Cerebellar cortex (tissue), 1 donor: ENCODE measurements at regions not wholly inside any gene's neighbourhood (a gene's known extent, or its start where the extent isn't known, plus 50 kb on each side); places are given as distances from the start of the nearest gene placed in this dataset.

ENCODE experiments used
- DNase-seq: peaks from one replicate; pipeline ENCODE4 v3.0.0-alpha.2; 2015; ENCODE audit warnings: low spot score

DNA sequence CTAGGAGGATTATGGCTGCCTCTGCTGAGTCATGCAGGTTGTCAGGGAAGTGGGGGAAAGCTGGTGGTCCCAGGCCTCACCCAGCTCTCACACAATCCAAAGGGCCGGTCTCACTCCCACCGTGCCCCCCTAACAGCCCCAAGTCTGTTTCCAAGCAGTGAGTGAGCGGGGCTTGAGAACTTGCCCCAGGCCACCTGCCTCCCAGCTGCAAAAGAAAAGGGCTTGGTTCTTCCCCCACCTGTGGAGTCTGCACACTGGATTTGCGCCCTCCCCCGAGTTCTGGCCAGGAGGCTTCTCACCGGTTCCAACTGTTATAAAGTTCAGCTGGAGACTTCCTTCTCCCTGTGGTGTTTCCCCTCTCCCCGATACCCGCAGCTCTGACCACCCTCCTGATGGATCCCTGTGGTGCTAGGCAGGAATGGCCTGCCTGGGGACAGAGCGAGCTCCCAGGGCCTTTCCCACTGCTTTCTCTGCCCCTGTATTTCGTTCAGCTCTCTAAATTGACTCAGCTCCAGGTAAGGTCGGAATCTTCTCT, 222.3 kb downstream of the BARHL2 start:
- no peak for DNase-seq

DNA sequence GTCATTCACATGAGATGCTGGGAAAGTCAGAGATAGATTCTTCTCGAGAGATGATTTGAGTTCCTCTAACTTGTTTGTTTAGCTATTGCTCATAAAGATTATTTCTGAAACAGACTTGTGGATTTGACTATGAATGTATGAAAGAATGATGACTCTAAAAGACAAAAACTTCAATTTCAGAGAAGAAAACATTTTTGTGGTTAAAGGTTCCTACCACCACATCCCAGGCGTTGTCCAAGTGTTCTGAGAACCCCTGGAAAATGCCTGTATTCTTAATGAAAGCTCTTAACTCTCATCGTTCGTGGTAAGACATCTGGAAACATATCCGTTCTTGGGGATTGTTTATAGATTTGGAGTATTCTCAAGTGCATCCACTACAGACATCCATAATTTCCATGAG, 228.7 kb downstream of the BARHL2 start:
- DNase-seq: no peak

GRCh38 chr1:90486996-90487395, 230.1 kb downstream of the BARHL2 start:
- no peak for DNase-seq

DNA sequence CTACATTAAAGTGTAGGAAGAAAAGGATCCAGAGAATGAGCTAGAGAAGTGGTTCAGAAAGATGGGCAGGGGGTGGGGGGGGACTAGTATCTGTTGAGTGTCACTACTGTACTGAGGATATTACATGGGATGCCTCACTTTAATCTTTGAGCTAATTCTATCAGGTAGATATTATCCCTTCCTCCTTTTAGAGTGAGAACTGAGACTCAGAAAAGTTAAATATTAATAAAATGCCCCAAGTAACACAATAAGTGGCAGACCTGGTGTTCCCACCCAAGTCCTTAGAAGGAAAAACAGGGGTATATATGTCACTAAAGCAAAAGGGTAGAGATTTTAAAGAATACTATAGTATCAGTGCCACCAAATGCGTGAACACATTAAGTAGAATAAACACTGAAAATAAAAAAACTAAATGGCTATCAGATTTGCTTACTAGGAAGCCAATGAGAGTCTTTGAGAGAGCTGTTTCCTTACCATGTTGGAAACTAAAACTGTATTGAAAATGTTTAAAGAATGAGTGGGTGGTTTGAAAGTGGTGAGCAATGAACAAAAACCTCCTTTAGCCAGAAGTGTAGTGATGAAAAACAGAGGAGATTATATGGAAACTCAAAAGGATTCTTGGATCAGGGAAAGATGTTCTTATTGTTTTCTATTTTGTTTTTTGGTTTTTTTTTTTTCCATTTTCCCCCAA, 230.8 kb downstream of the BARHL2 start:
- no peak for DNase-seq

DNA sequence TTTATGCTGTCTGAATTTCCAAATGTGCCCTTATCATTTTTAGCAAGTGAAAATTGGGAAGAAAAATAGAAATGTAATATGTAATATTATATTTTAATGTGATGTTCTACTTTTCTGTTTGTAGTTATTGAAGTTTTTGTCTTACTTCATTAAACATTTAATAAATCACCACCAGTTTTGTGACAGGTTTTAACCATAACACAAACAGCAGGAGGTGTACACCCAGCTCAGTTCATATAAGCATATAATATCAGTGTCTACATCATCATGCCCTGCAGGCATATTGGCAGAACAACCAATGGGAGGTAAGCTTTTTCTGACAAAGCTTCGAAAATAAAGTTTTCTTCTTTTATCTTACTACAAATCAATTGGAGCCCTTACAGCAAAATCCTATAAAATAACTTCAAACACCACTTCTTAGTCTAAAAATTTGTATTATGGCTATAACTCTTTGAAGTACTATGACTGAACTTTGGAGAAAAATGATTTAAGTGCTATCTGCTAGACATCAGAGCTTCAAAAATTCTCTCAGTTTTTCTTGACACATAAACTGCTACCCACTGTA, 236.7 kb downstream of the BARHL2 start:
- no peak for DNase-seq

DNA sequence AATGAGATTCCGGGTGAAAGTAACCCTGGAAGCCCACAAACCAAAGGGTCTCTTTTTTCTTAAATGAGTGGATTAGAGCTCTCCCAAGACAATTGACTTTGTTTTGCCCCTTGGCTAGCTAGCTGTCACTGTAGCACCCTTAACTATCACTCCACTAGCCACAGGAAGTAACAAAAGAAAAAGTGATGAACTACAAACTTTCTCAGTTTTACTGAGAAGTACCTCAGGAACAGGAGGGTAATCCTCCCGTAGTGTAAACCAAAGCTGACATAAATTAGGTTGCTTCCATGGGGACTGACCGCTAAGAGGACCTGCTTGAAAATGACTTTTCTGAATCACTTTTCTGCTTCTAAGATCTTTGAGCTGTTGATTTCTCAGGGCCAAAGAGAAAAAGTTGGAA, 240.1 kb downstream of the BARHL2 start:
- DNase-seq: peak; percentile 12

- peak; percentile 99 for DNase-seq
These were observed 240.7 kb downstream of the BARHL2 start for GRCh38 chr1:90476411-90476810.

- peak; percentile 92 for DNase-seq
These were observed 241.5 kb downstream of the BARHL2 start for GRCh38 chr1:90475631-90476030.

DNA sequence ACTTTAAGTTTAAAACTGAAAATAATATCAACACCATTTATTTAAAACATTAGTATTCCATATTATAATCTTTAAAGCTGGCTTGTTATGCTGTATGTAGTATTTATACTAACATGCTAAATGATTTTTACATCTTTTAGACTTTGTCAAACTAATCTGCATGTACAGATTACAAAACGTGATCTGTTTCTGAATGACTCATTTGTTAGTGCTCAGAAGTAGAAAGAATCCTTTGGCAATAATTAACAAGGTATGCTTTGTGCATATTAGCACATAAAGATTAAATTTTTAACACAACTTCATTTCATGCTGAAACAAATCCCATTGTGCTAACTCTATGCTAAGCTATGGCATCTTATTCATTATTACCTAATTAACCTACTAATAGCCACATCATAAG, 242.4 kb downstream of the BARHL2 start:
- DNase-seq: no peak

DNA sequence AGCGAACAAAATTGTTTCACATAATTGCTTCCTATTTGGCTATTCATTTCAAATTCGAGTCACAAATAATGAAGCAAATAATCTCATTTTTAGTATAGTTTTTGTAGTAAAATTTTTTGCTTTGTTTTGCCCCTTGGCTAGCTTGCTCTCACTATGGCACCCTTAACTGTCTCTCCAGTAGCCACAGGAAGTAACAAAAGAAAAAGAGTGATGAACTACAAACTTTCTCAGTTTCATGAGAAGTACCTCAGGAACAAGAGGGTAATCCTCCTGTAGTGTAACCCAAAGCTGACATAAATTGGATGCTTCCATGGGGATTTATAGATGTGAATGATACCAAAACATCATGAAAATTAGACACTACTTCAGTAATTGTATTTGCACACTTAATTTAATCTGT, 242.9 kb downstream of the BARHL2 start:
- no peak for DNase-seq

DNA sequence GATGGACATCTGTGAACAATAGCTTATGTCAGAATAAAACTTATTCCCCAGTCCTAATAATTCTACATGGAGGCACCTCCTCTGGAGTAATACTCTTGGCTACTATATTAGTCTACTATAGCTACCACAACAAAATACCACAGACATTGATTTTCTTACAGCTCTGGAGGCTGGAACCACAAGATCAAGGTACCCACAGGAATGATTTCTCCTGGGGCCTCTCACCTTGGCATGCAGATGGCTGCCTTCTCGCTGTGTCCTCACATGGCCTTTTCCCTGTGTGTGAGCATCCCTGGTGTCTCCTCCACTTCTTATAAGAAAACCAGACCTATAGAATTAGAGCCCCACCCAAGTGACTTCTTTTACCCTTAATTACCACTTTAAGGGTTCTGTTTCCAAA, 244.3 kb downstream of the BARHL2 start:
- no peak for DNase-seq

DNA sequence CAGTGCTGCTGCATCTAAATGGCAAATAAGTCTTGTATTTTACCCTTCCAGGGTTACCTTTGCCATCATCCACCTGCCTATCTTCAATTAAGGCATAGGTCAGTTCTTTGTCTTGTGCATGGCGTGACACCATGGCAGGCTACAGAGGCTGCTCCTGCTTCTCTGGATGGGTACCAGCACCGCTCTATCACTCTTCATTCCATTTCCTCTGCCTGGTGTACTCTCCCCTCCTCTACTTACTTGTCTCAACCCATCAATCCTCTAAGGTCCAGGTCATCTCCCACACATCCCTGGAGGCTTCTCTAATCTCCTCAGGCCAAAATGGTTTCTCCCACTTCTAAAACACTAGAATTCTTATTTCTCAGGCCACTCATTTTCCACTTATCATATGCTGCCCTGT, 257.5 kb downstream of the BARHL2 start:
- no peak for DNase-seq

DNA sequence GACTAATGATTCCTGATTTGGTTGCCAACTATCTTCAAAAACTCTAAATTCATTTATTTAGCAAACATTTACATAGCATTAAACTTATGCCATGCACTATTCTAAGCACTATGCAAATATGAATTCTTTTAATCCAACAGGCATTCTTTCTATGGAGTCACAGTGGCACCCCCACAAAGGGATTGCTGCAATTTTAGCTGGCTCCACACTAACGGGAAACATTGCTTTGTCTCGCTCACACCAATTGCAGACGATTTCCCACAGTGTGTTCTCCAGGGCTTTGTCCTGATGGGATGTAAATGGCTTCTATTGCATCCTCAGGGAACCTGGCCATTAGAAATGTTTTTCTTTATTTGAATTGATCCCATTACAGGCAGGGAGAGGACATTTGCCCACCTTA, 259.1 kb downstream of the BARHL2 start:
- no peak for DNase-seq

GRCh38 chr1:90452491-90452890, 264.6 kb downstream of the BARHL2 start:
- no peak for DNase-seq

DNA sequence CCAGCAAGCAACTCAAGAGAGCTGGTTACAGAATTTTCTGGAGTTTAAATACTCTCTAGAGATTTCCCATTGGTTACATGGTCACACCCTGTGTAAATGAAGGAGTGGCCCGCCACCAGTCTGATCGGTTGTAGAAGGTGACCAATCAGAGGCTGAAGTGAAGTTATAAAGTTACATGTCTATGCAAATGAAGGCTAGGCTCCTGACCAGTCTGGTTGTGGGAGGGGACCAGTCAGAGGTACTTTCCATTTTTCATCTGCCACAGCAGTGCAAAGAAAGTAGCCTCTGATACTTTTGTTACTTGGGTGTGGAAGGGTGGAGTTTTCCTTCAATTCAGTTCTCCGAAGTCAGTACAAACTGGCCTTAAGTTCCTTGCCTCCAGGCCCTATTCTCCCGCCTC, 273.7 kb downstream of the BARHL2 start:
- DNase-seq: no peak

DNA sequence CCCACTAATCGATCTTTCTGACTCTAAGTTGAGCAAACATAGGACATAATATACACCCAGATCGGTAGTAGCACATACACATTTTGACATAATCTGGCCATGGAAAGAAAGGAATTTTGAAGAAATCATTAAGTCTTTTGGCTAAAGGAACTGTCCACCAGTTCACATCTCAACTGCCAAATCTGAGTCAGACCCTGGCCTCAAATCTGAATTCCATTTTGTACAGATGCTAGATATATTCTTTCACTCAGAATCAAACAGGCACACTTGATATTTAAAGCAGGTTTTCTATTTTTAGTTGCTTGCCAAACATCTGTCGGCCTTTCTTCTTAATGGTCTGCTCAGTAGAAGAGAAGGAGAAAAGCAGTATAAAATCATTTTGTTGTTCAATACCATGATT, 281.8 kb downstream of the BARHL2 start:
- no peak for DNase-seq

GRCh38 chr1:90434460-90434859, 282.6 kb downstream of the BARHL2 start:
- no peak for DNase-seq

DNA sequence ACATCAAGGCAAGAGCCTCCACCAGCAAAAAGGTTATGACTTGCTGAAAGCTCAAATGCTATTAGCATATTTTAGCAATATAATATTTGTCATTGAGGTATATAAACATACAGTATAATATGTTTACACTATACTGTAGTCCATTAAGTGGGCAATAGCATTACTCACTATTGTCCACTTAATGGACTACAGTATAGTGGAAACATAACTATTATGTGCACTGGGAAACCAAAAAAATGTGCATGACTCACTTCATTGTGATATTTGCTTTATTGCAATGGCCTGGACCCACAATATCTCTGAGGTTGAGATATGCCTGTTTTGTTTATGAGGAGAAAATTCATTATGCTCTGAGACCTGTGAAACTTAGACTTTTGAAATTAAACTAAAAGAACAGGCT, 300.0 kb downstream of the BARHL2 start:
- no peak for DNase-seq

DNA sequence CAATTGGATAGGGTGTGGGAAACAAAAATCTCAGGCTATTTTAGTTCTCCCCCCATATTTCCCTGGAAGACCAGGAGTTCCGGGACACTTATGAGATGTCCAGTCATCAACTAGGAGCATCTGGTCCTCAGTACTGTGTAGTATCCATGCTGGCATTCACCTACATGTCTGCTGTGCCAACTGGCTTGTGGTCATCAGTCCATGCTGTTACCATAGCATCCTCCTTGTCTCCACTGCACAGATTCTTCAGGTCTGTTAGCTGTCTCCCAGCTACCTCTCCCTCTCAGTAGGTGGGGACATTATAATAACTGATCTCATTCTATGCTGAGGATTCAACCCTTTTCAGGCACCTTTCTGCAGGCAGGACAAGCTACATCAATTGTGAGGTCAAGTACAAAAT, 302.9 kb downstream of the BARHL2 start:
- peak; percentile 94 for DNase-seq

- no peak for DNase-seq
These were observed 303.6 kb downstream of the BARHL2 start for GRCh38 chr1:90413519-90413918.

DNA sequence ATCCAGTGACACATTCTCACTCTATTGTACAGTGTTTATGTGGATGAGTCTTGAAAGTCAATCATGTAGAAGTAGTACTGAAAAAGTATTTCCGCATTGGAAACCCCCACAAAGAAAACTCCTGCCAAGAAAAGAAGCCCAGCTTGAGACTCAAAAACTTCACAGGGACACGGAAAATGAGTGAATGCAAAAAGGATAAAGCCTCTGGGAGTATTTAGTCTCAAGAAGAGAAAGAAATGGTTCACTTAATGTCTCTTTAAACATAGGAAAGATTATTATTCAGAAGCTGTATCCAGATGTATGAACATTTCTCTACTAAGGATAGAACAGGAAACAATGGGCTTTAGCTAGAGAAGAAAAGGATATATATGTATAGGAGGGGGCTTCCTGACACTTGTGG, 304.5 kb downstream of the BARHL2 start:
- no peak for DNase-seq

DNA sequence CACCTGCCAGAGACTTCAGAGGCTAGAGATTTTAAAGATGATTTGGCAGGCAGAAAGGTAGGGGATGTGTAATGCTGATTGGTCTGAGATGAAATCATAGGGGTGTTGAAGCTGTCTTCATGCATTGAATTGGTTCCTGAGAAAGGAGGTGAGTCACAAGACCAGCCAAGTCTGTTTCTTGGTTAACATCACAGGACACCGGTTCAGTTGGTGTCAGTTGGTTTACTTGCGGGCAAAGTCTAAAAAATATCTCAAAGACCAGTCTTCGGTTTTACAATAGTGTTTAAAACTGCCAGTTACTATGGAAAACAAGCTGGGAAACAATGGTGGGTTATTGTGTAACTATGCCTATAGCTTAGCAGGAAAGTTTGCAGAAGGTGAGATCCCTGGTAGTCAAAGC, 305.9 kb downstream of the BARHL2 start:
- DNase-seq: no peak

DNA sequence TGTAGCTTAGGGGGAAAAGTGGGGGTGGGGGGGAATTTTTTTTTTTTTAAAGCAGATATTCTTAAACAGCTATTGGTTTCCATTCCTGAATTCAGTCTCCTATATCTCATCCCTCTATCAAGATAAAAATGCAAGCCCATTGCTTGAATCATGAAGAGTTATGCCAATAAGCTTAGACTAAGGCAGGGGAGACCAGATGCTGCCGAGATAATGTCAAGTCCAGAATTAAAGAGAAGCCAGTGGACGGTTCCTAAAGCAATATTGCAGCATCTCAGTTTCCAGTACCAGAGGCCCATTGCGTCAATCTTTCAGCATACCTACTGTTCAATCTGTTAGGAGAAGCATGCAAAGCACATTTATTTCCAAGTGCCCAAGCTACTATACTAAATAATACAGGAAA, 309.4 kb downstream of the BARHL2 start:
- DNase-seq: no peak

DNA sequence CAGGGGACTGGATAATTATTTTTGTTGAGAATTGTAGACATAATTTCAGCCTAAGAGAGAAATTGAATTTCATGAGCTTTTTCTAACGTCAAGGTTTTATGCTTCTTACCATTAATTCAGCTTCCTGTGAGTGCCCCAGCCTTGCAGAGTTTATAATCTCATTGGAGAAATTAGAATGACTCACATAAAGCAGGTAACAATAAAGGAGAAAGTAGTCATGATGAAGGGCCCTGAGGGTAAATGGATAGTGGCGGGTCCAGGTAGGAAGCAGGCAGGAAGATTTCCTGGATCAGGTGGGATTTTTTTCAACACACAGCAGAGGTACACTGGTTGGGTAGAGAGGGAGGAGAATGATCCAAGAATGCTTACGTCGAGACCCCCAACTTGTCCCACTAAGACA, 311.4 kb downstream of the BARHL2 start:
- no peak for DNase-seq
